SK-N-SH (cell line): ENCODE measurements at regions not wholly inside any gene's neighbourhood (a gene's known extent, or its start where the extent isn't known, plus 50 kb on each side); places are given as distances from the start of the nearest gene placed in this dataset.

Source experiments
- GABPA ChIP-seq: IDR thresholded peaks from 2 replicates; pipeline ENCODE4 v1.4.0; 2012; ENCODE audit warnings: low read depth, mild to moderate bottlenecking
- GATA2 ChIP-seq: sonication (generic); formaldehyde crosslinking; IDR thresholded peaks from 2 replicates; pipeline ENCODE4 v1.5.0; 2020; ENCODE audit warnings: mild to moderate bottlenecking, missing genetic modification reagents
- JUND ChIP-seq: IDR thresholded peaks from 2 replicates; pipeline ENCODE4 v1.4.0; 2012
- MXI1 ChIP-seq: IDR thresholded peaks from 2 replicates; pipeline ENCODE4 v1.6.1; 2012; ENCODE audit warnings: mild to moderate bottlenecking, low read depth, low read length, improper control_type of control experiment
- POLR2AphosphoS5 ChIP-seq: IDR thresholded peaks from 2 replicates; pipeline ENCODE4 v1.6.1; 2012; ENCODE audit warnings: low read depth, low read length
- RAD21 ChIP-seq: IDR thresholded peaks from 2 replicates; pipeline ENCODE4 v1.6.1; 2012; ENCODE audit warnings: mild to moderate bottlenecking, low read length
- TAF1 ChIP-seq: IDR thresholded peaks from 2 replicates; pipeline ENCODE4 v1.6.1; 2012; ENCODE audit warnings: low read depth, mild to moderate bottlenecking, low read length, moderate library complexity, borderline replicate concordance
- YY1 ChIP-seq: IDR thresholded peaks from 2 replicates; pipeline ENCODE4 v1.4.0; 2012; ENCODE audit warnings: low read depth, mild to moderate bottlenecking
- TF ChIP-seq, protein P1 (sequence below): fragments of 200-600 bp; sonication (generic); IDR thresholded peaks from 2 replicates; pipeline ENCODE4 v1.6.1; 2017; ENCODE audit warnings: antibody characterized with exemption, mild to moderate bottlenecking, moderate library complexity
- TF ChIP-seq, protein P2 (sequence below): fragments of 150-350 bp; IDR thresholded peaks from 2 replicates; pipeline ENCODE4 v1.6.1; 2017; ENCODE audit warnings: antibody characterized with exemption, low read length, low read depth, borderline replicate concordance
- TF ChIP-seq, protein P3 (sequence below): IDR thresholded peaks from 2 replicates; pipeline ENCODE4 v1.4.0; 2012; ENCODE audit warnings: low read depth

DNA sequence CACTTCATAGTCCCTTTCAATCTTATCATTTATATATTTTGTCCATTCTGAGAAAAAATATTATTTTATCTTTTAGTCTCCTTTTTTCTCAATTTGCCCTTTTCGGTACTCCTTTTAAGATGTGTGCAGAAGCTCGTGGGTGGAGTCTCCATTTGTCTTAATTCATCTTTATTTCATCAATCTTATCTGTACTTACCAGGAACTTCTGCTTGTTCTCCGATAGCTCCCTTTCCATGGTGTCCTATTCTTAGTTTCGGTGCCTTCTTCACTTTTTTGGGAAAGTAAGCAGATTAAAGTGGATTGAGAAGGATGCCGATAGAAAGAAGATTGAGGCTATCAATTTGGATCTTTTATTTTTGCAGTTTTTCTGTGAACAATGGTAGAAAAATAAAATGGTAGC lies 183.4 kb upstream of the PLEKHA5 start:
- TF ChIP-seq, protein P1, sequence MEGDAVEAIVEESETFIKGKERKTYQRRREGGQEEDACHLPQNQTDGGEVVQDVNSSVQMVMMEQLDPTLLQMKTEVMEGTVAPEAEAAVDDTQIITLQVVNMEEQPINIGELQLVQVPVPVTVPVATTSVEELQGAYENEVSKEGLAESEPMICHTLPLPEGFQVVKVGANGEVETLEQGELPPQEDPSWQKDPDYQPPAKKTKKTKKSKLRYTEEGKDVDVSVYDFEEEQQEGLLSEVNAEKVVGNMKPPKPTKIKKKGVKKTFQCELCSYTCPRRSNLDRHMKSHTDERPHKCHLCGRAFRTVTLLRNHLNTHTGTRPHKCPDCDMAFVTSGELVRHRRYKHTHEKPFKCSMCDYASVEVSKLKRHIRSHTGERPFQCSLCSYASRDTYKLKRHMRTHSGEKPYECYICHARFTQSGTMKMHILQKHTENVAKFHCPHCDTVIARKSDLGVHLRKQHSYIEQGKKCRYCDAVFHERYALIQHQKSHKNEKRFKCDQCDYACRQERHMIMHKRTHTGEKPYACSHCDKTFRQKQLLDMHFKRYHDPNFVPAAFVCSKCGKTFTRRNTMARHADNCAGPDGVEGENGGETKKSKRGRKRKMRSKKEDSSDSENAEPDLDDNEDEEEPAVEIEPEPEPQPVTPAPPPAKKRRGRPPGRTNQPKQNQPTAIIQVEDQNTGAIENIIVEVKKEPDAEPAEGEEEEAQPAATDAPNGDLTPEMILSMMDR, result no peak
- no peak for TF ChIP-seq GATA2 (CRISPR knock-in tag)
- TF ChIP-seq TAF1, result no peak
- no peak for TF ChIP-seq POLR2AphosphoS5
- no peak for TF ChIP-seq GABPA
- no peak for TF ChIP-seq JUND
- TF ChIP-seq, protein P2, sequence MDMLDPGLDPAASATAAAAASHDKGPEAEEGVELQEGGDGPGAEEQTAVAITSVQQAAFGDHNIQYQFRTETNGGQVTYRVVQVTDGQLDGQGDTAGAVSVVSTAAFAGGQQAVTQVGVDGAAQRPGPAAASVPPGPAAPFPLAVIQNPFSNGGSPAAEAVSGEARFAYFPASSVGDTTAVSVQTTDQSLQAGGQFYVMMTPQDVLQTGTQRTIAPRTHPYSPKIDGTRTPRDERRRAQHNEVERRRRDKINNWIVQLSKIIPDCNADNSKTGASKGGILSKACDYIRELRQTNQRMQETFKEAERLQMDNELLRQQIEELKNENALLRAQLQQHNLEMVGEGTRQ, result no peak
- TF ChIP-seq YY1, result no peak
- TF ChIP-seq MXI1, result no peak
- no peak for TF ChIP-seq RAD21
- TF ChIP-seq, protein P3, sequence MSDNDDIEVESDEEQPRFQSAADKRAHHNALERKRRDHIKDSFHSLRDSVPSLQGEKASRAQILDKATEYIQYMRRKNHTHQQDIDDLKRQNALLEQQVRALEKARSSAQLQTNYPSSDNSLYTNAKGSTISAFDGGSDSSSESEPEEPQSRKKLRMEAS, result no peak
